Endothelial cell of umbilical vein (primary cell): ENCODE measurements at regions not wholly inside any gene's neighbourhood (a gene's known extent, or its start where the extent isn't known, plus 50 kb on each side); places are given as distances from the start of the nearest gene placed in this dataset.

Source experiments
- POLR2A ChIP-seq: IDR thresholded peaks from 2 replicates; pipeline ENCODE4 v1.6.1; 2012; ENCODE audit warnings: low read depth, mild to moderate bottlenecking, control low read depth, low read length
- POLR2AphosphoS5 ChIP-seq: IDR thresholded peaks from 2 replicates; pipeline ENCODE4 v1.6.1; 2012; ENCODE audit warnings: low read depth, mild to moderate bottlenecking, control low read depth, low read length, moderate library complexity; ENCODE audit not compliant: insufficient read depth
- TF ChIP-seq, protein P1 (sequence below), 2 donors: IDR thresholded peaks; 1 replicate in 1 of 2; 2 replicates in 1 of 2; pipeline ENCODE4 v1.5.1; 2011; ENCODE audit warnings: low read length in 2 of 2, mild to moderate bottlenecking in 2 of 2, moderate library complexity in 2 of 2, control low read depth in 1 of 2, inconsistent platforms in 1 of 2, low read depth in 1 of 2; ENCODE audit not compliant: insufficient read depth in 1 of 2; ENCODE audit errors: extremely low read depth in 1 of 2

DNA sequence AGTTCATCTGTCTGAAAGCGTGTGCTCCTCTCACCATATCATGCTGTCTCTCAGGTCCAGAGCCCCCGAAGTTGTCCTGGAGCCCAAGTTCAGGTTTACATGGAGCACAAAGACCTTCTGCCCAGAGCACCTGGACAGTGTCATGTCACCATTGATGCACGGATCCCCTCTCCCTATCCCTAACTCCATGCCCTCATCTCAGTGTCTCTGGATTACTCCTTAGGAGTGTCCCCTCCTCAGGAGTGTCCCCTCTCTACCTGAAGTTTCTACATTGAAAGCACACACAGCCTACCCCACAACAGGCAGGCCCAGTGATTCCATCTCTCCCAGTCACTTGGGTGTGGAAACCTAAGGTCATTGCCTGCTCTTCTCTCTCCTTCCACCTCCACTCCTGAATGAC lies 144.1 kb upstream of the NCKAP5 start:
- TF ChIP-seq POLR2A (no peak), POLR2AphosphoS5 (no peak)
- TF ChIP-seq, protein P1, sequence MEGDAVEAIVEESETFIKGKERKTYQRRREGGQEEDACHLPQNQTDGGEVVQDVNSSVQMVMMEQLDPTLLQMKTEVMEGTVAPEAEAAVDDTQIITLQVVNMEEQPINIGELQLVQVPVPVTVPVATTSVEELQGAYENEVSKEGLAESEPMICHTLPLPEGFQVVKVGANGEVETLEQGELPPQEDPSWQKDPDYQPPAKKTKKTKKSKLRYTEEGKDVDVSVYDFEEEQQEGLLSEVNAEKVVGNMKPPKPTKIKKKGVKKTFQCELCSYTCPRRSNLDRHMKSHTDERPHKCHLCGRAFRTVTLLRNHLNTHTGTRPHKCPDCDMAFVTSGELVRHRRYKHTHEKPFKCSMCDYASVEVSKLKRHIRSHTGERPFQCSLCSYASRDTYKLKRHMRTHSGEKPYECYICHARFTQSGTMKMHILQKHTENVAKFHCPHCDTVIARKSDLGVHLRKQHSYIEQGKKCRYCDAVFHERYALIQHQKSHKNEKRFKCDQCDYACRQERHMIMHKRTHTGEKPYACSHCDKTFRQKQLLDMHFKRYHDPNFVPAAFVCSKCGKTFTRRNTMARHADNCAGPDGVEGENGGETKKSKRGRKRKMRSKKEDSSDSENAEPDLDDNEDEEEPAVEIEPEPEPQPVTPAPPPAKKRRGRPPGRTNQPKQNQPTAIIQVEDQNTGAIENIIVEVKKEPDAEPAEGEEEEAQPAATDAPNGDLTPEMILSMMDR (IDR thresholded peaks at IDR 0.05; ENCODE audit: extremely low read depth in 1 of 2, insufficient read depth in 1 of 2, low read depth in 1 of 2, low read length in 2 of 2) = no peak
